K562 (cell line): ENCODE measurements at regions not wholly inside any gene's neighbourhood (a gene's known extent, or its start where the extent isn't known, plus 50 kb on each side); places are given as distances from the start of the nearest gene placed in this dataset.

Source experiments
- ATF3 ChIP-seq, 2 experiments: fragments of 450-650 bp in 1 of 2; sonication (generic) in 1 of 2; formaldehyde crosslinking in 1 of 2; IDR thresholded peaks in 1 of 2; conservative IDR thresholded peaks in 1 of 2; 2 replicates each; pipeline versions ENCODE4 v1.6.1 to v1.8.1; 2016 to 2023; ENCODE audit warnings: mild to moderate bottlenecking in 2 of 2, moderate library complexity in 2 of 2, inconsistent platforms in 1 of 2, missing genetic modification reagents in 1 of 2
- BRCA1 ChIP-seq, 2 experiments: fragments of 450-650 bp in 1 of 2; sonication (generic) in 1 of 2; formaldehyde crosslinking in 1 of 2; IDR thresholded peaks; 2 replicates each; pipeline versions ENCODE4 v1.5.0 to v1.6.1; 2017 to 2020; ENCODE audit warnings: mild to moderate bottlenecking in 1 of 2, missing genetic modification reagents in 1 of 2
- CEBPG ChIP-seq, 3 experiments: fragments of 200-800 bp in 1 of 3; sonication (Bioruptor generic) in 1 of 3; sonication (generic) in 1 of 3; formaldehyde crosslinking in 1 of 3; IDR thresholded peaks in 2 of 3; conservative IDR thresholded peaks in 1 of 3; 2 replicates each; pipeline versions ENCODE4 v1.6.1 to v1.8.0; 2016 to 2022; ENCODE audit warnings: missing compliant biosample characterization in 2 of 3, missing genetic modification characterization in 2 of 3, mild to moderate bottlenecking in 1 of 3, missing genetic modification reagents in 1 of 3
- CTCF ChIP-seq, 3 experiments: IDR thresholded peaks in 2 of 3; conservative IDR thresholded peaks in 1 of 3; 2 replicates each; pipeline ENCODE4 v1.5.1; 2011 to 2012; ENCODE audit warnings: low read length in 3 of 3, mild to moderate bottlenecking in 3 of 3, control low read depth in 2 of 3, improper control_type of control experiment in 1 of 3, inconsistent platforms in 1 of 3, low read depth in 1 of 3, mixed read lengths in 1 of 3, moderate library complexity in 1 of 3; ENCODE audit not compliant: insufficient read depth in 2 of 3
- MYNN ChIP-seq, 2 experiments: sonication (generic); formaldehyde crosslinking in 1 of 2; IDR thresholded peaks; 2 replicates each; pipeline versions ENCODE4 v1.5.0 to v1.6.1; 2016 to 2020; ENCODE audit warnings: antibody characterized with exemption in 1 of 2, missing genetic modification reagents in 1 of 2
- PATZ1 ChIP-seq: fragments of 250-450 bp; sonication (Bioruptor Pico); IDR thresholded peaks from 2 replicates; pipeline ENCODE4 v1.5.0; 2020; ENCODE audit warnings: mild to moderate bottlenecking, borderline replicate concordance
- SRSF3 ChIP-seq: fragments of 200-400 bp; formaldehyde crosslinking; IDR thresholded peaks from 2 replicates; pipeline ENCODE4 v1.6.1; 2016; ENCODE audit warnings: mild to moderate bottlenecking, low read length, moderate library complexity; ENCODE audit not compliant: insufficient read depth
- TAF7 ChIP-seq: fragments of 450-650 bp; IDR thresholded peaks from 2 replicates; pipeline ENCODE4 v1.6.1; 2016; ENCODE audit warnings: missing genetic modification characterization, missing compliant biosample characterization
- TCF7 ChIP-seq: sonication (generic); IDR thresholded peaks from 2 replicates; pipeline ENCODE4 v1.6.1; 2016; ENCODE audit warnings: antibody characterized with exemption, borderline replicate concordance
- ZC3H11A ChIP-seq: IDR thresholded peaks from 2 replicates; pipeline ENCODE4 v1.6.1; 2012; ENCODE audit warnings: low read depth, low read length, improper control_type of control experiment
- ZKSCAN8 ChIP-seq: fragments of 200-800 bp; sonication (Bioruptor generic); IDR thresholded peaks from 2 replicates; pipeline ENCODE4 v1.6.1; 2016; ENCODE audit warnings: missing genetic modification characterization, missing compliant biosample characterization
- ZNF121 ChIP-seq: sonication (generic); formaldehyde crosslinking; conservative IDR thresholded peaks from 2 replicates; pipeline ENCODE4 v1.8.0; 2022; ENCODE audit warnings: missing genetic modification reagents
- ZNF143 ChIP-seq: sonication (generic); formaldehyde crosslinking; IDR thresholded peaks from 2 replicates; pipeline ENCODE4 v1.9.0; 2022; ENCODE audit warnings: mild to moderate bottlenecking, missing genetic modification reagents
- TF ChIP-seq, protein P1 (sequence below): fragments of 250-450 bp; sonication (Bioruptor Pico); IDR thresholded peaks from 2 replicates; pipeline ENCODE4 v1.5.0; 2021; ENCODE audit warnings: mild to moderate bottlenecking, borderline replicate concordance

GRCh38 chr4:159538556-159538955 lies 435.7 kb downstream of the RAPGEF2 start:
- TF ChIP-seq CTCF (IDR thresholded peaks at IDR 0.05 in 2 of 3, conservative IDR thresholded peaks at IDR 0.05 in 1 of 3; ENCODE audit: insufficient read depth in 2 of 3, low read depth in 1 of 3, low read length in 3 of 3) (no peak), ATF3 (IDR thresholded peaks at IDR 0.05) (no peak), ATF3 (CRISPR knock-in tag; conservative IDR thresholded peaks at IDR 0.05) (no peak), TAF7 (tag) (no peak), TCF7 (no peak), ZNF121 (CRISPR knock-in tag) (no peak), SRSF3 (no peak), BRCA1 (IDR thresholded peaks at IDR 0.05) (no peak), BRCA1 (CRISPR knock-in tag; IDR thresholded peaks at IDR 0.05) (no peak), PATZ1 (CRISPR knock-in tag) (no peak), ZKSCAN8 (CRISPR knock-in tag) (no peak), ZNF143 (CRISPR knock-in tag) (no peak), MYNN (IDR thresholded peaks at IDR 0.05) (no peak), MYNN (CRISPR knock-in tag; IDR thresholded peaks at IDR 0.05) (no peak), ZC3H11A (no peak), CEBPG (CRISPR knock-in tag; IDR thresholded peaks at IDR 0.05) (no peak), CEBPG (tag; conservative IDR thresholded peaks at IDR 0.05 in 1 of 2, IDR thresholded peaks at IDR 0.05 in 1 of 2) (no peak)
- TF ChIP-seq, protein P1, sequence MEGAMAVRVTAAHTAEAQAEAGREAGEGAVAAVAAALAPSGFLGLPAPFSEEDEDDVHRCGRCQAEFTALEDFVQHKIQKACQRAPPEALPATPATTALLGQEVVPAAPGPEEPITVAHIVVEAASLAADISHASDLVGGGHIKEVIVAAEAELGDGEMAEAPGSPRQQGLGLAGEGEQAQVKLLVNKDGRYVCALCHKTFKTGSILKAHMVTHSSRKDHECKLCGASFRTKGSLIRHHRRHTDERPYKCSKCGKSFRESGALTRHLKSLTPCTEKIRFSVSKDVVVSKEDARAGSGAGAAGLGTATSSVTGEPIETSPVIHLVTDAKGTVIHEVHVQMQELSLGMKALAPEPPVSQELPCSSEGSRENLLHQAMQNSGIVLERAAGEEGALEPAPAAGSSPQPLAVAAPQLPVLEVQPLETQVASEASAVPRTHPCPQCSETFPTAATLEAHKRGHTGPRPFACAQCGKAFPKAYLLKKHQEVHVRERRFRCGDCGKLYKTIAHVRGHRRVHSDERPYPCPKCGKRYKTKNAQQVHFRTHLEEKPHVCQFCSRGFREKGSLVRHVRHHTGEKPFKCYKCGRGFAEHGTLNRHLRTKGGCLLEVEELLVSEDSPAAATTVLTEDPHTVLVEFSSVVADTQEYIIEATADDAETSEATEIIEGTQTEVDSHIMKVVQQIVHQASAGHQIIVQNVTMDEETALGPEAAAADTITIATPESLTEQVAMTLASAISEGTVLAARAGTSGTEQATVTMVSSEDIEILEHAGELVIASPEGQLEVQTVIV = no peak
